HG02840 (cell line): ENCODE measurements at regions not wholly inside any gene's neighbourhood (a gene's known extent, or its start where the extent isn't known, plus 50 kb on each side); places are given as distances from the start of the nearest gene placed in this dataset.
"Not testable (repeated sequence)": the region's sequence is repeated elsewhere in the genome, so short reads cannot be mapped to it uniquely, and the experiment has no call there.

ENCODE experiments used
- ATAC-seq: cut with Tn5 transposase; IDR thresholded peaks from one replicate; pipeline ENCODE4 v1.9.1; 2021; ENCODE audit warnings: mild to moderate bottlenecking, moderate library complexity, moderate number of reproducible peaks; ENCODE audit not compliant: unreplicated experiment, low FRiP score

DNA sequence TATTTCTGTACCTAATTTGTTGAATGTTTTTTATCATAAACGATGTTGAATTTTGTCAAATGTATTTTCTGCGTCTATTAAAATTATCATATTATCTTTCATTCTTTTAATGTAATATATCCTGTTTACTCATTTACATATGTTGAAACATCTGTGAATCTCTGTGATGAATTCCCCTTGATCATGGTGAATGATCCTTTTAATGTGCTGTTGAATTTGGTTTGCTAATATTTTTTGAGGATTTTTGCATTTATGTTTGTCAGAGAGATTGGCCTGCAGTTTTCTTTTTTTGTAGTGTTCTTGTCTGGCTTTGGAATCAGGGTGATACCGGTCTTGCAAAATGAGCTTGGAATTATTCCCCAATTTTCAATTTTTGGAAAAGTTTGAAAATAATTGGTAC lies 569.3 kb upstream of the CCDC179 start:
- no peak for ATAC-seq

DNA sequence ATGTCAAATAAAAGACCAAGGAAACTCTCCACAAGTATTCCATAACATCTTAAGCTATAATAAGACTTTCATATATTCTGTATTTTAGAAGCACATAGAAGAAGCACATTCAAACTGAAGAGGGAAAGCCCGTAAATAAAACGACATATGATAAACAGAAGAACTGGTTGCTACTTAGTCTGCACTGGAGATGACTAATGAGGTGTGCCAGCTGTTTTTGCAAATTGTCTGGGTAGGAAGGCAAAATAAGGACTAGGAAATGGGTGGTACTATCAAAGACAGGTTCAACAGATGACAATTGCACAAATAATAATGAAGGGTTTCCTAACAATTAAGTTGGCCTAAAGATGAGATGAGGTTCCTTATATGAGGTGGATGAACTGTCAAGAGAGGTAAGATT lies 593.2 kb upstream of the CCDC179 start:
- ATAC-seq: no peak

DNA sequence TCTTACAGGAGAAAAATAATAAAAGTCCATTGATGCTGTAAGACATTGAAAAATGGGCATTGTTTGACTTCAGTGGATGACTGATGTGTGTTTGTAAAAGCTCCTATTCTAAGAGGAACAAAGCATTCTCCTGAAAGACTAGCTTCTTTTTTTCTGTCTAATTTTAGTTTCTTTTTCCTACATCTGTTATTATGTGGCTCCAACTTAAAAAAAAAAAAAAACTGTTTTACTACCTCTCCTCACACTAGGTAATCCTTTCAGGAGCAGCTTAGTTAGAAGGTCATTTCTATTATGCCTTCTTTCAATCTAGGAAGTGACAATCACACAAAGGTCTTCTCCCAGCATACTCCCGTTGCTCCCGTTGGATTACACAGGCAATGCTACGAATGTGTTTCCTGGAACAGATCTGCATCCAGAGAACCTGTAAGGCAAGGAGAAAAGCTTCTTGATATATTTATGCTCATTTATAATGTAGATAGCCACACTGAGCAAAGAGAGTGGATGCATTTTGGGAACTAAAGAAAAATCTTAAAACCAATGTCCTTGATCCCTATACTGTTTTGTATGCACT lies 595.1 kb upstream of the CCDC179 start:
- no peak for ATAC-seq

DNA sequence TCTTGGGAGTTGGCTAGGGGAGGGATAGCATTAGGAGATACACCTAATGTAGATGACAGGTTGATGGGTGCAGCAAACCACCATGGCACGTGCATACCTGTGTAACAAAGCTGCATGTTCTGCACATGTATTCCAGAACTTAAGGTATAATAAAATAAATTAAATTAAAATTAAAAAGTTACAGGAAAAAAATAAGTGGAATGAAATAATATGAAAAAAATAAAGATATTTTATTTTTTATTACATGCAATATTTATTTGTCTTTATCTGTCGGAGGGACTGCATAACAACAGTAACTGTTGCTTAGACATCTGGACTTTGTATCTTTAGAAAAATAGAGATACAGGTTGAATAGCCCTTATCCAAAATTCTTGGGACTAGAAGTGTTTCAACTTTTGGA lies 597.4 kb upstream of the CCDC179 start:
- ATAC-seq: no peak

DNA sequence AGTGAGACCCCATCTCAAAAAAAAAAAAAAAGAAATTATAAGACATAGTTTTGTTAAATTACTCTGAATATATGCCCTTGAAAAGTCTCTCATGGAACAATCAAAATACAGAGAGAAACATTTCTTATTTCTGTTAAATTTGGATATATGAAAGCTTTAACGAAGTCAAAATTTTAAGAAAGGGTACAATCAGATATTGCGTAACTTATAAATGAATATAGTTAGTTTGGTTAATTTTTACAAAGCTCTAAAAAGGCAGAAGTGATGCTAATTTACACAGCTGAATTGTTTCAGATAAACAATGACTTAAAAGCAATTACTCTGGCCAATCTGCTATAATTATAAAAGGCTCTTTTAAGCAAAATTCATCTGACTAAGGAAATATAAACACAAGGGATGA lies 611.6 kb upstream of the CCDC179 start:
- ATAC-seq: no peak

DNA sequence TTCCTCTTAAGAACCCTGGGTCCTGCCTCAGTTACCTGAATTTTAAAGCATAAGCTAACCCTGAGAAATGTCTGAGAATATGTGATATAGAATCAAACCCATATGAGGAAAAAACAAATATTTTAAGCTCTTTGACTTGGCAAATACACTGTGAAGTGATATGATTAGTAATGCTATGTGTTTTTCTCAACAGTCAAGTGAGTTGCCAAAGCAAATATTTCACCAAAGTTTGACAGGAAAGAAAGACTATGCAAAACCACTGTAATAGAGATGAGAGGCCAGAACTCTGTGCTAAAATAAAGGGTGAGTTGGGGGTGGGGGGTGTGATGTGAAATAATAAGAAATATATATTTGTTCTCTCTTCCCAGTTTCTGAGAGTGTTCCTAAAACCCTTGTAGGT lies 613.5 kb upstream of the CCDC179 start:
- no peak for ATAC-seq

DNA sequence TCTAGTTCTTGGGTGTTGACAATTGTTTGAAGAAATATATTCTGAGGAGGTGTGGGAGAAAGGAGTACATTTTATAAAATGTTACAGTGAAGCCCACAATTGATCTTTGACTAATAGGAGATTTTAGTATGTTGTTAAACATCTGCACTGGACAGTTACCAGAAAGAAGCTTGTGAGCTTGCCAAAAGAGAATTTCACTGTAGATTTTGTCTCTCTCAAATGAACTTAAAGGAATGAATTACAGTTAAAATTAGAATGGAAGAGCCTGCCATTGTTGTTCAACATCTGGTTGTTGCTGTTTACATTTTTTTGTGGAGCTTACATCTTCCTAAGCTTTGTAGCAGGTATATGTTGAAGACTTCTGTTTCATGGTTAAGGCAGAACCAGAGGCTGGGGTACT lies 620.5 kb upstream of the CCDC179 start:
- ATAC-seq: no peak

DNA sequence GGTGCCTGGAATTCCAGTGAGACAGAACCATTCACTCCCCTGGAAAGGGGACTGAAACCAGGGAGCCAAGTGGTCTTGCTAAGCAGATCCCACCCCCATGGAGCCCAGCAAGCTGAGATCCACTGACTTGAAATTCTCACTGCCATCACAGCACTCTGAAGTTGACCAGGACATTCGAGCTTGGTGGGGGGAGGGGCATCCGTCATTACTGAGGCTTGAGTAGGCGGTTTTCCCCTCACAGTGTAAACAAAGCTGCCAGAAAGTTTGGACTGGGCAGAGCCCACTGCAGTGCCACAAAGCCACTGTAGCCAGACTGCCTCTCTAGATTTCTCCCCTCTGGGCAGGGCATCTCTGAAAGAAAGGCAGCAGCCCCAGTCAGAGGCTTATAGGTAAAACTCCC lies 623.9 kb upstream of the CCDC179 start:
- not testable (repeated sequence) for ATAC-seq

DNA sequence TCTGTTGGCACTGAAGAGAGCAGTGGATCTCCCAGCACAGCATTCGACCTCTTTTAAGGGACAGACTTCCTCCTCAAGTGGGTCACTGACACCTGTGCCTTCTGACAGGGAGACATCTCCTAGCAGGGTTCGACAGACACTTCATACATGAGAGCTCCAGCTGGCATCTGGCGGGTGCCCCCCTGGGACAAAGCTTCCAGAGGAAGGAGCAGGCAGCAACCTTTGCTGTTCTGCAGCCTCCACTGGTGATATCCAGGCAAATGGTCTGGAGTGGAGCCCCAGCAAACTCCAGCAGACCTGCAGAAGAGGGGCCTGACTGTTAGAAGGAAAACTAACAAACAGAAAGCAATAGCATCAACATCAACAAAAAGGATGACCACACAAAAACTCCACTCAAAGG lies 624.3 kb upstream of the CCDC179 start:
- ATAC-seq: not testable (repeated sequence)

DNA sequence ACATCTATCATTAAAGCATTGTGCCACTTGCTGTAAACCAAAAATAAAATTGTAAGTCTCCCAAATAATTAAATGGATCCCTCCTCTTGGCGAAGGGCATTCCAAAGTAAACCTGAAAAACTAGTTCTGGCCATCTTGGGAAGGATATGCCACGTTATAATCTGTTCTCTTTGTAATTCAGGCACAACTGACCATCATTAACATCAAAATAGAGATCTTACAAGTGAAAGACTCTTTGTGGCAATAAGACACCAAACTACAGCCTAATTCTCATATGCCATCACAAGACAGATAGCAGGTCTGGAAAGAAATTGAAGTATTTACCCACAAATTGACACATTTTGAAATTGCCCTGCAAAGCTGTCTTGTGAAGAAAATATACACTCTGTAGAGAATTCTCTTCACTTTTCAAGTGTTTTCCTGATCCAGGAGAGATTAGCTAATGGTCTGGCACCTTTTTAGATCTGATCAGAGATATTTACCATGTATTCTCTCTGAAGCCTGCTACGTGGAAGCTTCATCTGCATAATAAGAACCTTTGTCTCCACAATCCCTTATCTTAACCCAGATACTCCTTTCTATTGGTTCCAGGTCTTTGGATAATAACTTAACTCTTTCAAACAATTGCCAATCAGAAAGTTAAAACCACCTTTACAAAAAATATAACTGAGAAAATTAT lies 630.4 kb upstream of the CCDC179 start:
- ATAC-seq: no peak

DNA sequence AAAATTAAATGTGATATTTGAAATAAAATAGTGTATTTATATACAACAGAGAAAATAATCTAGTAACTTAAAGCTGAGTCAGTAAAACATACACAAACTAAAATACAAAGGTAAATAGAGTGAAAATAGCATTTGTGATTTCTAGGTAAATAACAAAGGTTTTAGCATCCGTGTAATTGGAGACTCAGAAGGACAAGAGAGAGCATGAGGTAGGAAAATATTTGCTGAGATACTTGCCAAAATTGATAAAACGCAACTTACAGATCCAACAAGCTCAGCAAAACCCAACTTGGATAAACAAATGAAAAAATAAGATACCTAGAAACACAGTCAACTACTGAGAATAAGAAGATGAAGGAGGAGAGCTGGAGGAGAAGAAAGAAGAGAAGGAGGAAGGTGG lies 634.7 kb upstream of the CCDC179 start:
- no peak for ATAC-seq

DNA sequence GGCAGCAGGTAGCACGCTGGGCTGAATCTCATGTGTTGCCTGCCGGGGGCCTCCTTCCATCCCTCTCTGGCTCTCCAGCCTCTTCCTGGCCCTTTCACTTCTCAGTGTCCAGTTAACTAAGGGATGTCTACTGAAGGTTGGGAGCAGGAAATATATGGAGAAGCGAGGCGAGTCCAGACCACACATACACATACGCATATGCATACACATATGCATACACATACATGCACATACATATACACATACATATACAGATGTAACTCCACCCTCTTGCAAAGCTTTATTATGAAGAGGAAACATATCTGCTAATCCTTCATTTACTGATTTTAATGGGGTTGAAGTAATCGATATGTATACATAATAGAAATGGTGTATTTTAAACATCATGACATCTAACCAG lies 636.1 kb upstream of the CCDC179 start:
- ATAC-seq: no peak

DNA sequence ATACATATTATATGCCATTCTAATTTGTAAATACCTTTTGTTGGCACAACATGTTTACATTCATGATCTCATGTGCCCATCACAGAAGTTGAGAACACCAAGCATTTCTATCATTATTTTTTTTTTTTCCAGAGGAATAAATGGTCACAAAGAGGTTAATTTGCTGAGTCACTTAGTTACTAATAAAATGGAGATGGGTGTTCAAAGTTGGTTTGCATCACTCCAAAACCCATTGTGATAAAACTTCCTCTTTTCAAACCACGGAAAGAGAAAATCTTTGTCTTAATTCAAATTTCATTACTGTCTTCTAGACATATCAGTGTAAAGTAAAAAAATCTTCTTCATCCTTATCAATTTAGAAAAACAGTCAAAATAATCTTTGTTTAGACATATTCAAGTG lies 636.8 kb upstream of the CCDC179 start:
- no peak for ATAC-seq

DNA sequence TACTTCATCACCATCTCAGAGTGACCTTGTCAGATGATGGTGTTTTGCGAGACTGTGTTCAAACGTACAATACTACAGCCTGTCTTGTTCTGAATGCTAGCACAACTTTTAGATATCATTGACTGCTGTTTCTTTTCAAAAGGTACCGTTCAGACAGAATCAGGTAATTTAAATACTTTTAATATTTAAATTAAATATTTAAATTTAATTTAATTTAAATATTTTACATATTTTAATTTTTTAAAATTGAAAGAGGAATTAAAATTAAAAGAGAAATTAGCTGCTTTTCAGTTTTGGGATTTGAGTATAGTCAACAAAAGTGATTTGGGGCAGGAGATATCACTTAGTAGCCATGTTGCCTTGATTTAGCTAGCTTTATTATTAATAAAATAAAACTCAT lies 642.1 kb upstream of the CCDC179 start:
- ATAC-seq: no peak

DNA sequence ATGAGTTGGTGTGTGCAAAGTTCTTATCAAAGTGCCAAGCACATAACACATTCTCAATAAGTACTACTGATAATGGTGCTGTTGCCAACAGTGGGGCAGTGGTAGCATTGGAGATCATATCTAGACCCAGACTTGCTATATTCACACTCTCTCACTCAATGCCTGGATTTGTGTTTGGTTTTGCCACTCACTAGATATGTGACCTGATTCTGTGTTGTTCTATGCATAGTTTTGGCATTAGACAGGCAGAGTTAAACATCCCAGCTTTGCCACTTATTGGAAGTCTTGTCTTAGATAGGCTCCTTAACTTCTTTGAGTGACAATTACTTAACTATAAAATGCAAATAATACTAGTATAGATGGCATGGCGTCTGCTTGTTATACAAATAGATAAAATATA lies 642.6 kb upstream of the CCDC179 start:
- no peak for ATAC-seq

DNA sequence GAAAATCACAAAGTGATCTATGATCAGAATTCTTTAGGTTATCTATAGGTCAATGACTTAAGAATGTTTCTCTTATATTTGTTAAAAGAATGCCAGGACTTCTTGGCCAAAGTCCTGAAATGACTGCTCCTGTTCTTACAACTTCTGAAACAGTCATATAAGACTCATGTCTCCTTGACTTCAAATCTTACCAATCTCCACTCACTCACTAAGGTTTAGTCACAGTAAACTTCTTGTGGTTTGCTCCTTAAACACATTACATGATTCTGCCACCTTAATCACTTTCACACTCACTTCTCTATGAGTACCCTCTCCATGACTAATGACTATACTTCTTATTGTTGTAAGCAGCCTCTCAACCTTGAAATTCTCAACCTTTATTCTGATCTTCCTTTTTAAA lies 648.7 kb upstream of the CCDC179 start:
- no peak for ATAC-seq

DNA sequence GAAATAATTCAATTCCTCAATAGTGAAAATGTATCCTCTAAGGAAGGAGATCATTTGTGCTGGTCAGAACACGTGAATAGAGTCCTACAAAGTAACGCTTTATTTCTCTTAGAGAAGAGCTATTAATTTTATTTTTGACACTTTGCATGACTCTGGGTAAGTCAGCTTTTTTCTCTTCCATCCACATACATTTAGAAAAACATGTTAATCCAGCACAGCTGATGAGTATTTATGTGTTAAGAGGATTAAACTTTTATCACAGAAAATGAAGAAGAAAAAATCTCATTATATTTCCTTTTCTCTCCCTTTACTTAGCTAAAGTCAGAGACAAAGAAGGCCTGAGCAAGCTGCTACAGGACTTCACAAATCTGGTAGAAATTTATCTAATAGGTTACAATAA lies 649.5 kb upstream of the CCDC179 start:
- no peak for ATAC-seq

DNA sequence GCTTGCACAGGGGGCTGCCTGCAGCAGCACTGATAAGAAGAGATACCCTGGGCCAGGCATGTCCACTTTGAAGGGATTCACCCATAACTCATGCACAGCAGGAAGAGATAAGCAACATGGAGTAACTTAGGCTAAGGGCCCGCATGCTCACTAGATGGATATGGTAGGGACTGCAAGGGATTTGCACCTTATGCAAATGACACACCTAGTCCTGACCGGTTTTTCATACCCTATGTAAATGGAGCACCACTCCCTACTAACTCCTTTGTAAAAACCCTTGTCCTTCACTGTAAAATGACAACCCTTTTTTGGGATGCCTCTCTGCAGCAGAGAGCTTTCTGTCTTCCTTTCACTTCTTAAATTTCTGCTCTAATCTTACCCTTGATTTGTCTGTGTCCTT lies 658.9 kb upstream of the CCDC179 start:
- ATAC-seq: no peak

DNA sequence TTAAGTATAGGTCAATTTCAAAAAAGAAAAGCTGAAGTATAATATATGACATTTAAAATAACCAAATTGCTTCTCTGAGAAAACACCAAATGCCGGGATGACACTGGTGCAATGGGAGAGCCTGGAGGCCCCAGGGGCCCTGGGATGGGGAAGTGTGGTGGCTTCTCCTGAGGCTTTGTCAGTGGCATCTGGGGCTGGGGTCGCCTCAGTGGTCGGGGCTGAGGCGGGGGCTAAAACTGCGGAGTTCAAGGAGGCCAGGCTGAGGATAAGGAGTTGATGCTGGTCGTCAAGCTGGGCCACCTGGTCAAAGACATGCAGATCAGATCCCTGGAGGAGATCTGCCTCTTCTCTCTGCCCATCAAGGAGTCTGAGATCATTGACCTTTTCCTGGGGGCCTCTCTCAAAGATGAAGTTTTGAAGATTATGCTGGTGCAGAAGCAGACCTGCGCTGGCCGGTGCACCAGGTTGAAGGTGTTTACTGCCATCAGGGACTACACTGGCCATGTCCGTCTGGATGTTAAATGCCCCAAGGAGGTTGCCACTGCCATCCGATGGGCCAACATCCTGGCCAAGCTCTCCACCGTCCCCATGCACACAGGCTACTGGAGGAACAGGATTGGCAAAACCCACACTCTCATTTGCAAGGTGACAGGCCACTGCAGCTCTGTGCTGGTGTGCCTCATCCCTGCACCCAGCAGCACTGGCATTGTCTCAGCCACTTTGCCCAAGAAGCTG lies 660.1 kb upstream of the CCDC179 start:
- no peak for ATAC-seq

DNA sequence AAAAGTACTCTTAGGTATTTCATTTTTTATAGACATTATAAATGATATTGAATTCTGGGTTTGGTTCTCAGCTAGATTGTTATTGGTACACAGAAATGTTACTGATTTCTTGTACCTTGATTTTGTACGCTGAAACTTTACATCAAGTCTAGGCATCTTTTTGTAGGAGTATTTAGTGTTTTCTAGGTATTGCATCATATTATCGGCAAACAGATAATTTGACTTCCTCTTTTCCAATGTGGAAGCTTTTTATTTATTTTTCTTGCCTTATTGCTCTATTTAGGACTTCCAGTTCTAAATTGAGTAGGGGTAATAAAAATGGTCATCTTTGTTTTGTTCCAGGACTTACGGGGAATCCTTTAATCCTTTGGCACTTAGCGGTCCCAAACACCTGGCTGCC lies 676.6 kb upstream of the CCDC179 start:
- no peak for ATAC-seq

DNA sequence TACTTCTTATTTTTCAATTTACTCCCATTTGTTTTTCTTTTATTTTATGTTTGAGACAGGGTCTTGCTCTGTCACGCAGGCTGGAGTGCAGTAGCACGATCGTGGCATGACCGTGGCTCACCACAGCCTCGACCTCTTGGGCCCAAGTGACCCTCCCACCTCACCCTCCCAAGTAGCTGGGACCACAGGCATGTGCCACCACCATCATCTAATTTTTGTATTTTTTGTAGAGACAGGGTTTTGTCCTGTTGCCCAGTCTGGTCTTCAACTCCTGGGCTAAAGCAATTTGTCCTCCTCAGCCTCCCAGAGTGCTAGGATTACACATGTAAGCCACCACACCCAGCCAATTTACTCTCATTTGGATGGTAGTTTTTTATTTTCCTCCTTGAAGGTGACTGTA lies 679.3 kb upstream of the CCDC179 start:
- no peak for ATAC-seq

DNA sequence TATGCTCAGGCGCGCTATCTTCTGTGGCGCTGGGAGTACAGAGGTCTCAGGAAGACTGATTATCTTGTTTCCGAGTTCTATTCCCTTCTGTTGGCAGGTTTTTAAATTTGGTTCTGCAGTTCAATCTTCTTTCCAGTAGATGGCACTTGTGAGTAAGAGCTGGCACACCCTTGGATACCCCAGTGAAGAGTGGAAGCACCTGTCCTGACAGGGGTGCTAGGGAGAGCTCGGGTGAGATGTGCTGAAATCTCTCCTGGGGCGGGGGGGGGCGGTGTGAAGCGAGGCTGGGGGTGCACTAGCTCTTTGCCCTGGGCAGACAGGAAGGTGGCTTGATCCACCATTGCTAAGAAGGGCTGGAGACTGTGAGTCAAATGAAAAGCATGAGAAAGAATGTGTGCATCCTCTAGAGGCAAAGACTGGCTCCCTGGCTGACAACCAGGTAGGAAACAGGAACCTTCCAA lies 679.9 kb upstream of the CCDC179 start:
- peak; percentile 94 for ATAC-seq
